Activated T-cell treated with anti-CD3 and anti-CD28 coated beads, Interleukin-2, amount 50 U/mL, for 4 hours (primary cell): ENCODE measurements at regions not wholly inside any gene's neighbourhood (a gene's known extent, or its start where the extent isn't known, plus 50 kb on each side); places are given as distances from the start of the nearest gene placed in this dataset.
A peak's percentile ranks its signal among the peaks of the same experiment; 100 is the strongest.

Experiments used
- ATAC-seq, 2 donors: fragments of 200-7000 bp; cut with Tn5 transposase; one replicate each; pipeline ENCODE4 v1.10.0; 2021
- DNase-seq: peaks from one replicate; pipeline ENCODE4 v3.0.0-alpha.2; 2020
- H3K27me3 Mint-ChIP-seq: one replicate; pipeline ENCODE4 v1.8.0; 2021; ENCODE audit warnings: low read depth, mixed read lengths
- H3K36me3 Mint-ChIP-seq: one replicate; pipeline ENCODE4 v1.8.0; 2022; ENCODE audit warnings: mixed read lengths; ENCODE audit not compliant: insufficient read depth
- H3K4me1 Mint-ChIP-seq: one replicate; pipeline ENCODE4 v1.8.0; 2021; ENCODE audit warnings: low read depth, mixed read lengths
- H3K4me3 Mint-ChIP-seq: one replicate; pipeline ENCODE4 v1.8.0; 2021; ENCODE audit warnings: mild to moderate bottlenecking, moderate library complexity, mixed read lengths
- H3K9me3 Mint-ChIP-seq: one replicate; pipeline ENCODE4 v1.8.0; 2021; ENCODE audit warnings: mixed read lengths

GRCh38 chr6:40640599-40641227 is 53.5 kb upstream of the LRFN2 start:
- Mint-ChIP-seq H3K4me1 (peaks cover 18% of the 10 kb centered on the region), H3K4me3 (peak overlapping the region; percentile 33), H3K36me3 (no peaks in the 10 kb centered on the region), H3K9me3 (no peaks in the 10 kb centered on the region), H3K27me3 (no peaks in the 10 kb centered on the region)
- no peak for DNase-seq
- no peak for ATAC-seq
